PC-9 (cell line): ENCODE measurements at regions not wholly inside any gene's neighbourhood (a gene's known extent, or its start where the extent isn't known, plus 50 kb on each side); places are given as distances from the start of the nearest gene placed in this dataset.

Experiments used
- EZH2 ChIP-seq: fragments of 200-600 bp; sonication (generic); IDR thresholded peaks from 2 replicates; pipeline ENCODE4 v1.8.0; 2017; ENCODE audit warnings: antibody characterized with exemption, low read depth
- TF ChIP-seq, protein P1 (sequence below): fragments of 200-600 bp; sonication (generic); conservative IDR thresholded peaks from 2 replicates; pipeline ENCODE4 v1.6.1; 2017; ENCODE audit warnings: mixed run types, antibody characterized with exemption, mild to moderate bottlenecking, moderate library complexity

DNA sequence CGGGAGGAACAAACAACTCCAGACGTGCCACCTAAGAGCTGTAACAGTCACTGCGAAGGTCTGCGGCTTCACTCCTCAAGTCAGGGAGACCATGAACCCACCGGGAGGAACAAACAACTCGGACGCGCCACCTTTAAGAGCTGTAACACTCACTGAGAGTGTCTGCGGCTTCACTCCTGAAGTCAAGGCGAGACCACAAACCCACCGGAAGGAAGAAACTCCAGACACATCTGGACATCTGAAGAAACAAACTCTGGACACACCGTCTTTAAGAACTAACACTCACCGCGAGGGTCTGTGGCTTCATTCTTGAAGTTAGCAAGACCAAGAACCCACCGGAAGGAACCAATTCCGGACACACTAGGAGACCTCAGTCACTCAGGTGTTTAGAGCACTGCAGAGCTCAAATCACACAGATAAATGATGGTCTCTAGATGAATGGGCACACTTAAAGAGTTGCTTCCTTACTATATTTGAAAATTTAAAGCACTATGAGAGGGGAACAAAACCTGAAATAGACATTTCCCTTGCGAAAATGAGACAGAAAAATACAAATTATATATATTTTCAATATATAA is 587.7 kb upstream of the ADGRL4 start:
- TF ChIP-seq, protein P1, sequence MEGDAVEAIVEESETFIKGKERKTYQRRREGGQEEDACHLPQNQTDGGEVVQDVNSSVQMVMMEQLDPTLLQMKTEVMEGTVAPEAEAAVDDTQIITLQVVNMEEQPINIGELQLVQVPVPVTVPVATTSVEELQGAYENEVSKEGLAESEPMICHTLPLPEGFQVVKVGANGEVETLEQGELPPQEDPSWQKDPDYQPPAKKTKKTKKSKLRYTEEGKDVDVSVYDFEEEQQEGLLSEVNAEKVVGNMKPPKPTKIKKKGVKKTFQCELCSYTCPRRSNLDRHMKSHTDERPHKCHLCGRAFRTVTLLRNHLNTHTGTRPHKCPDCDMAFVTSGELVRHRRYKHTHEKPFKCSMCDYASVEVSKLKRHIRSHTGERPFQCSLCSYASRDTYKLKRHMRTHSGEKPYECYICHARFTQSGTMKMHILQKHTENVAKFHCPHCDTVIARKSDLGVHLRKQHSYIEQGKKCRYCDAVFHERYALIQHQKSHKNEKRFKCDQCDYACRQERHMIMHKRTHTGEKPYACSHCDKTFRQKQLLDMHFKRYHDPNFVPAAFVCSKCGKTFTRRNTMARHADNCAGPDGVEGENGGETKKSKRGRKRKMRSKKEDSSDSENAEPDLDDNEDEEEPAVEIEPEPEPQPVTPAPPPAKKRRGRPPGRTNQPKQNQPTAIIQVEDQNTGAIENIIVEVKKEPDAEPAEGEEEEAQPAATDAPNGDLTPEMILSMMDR: no peak
- TF ChIP-seq EZH2: no peak
